Cardiac fibroblast (primary cell): ENCODE measurements at regions not wholly inside any gene's neighbourhood (a gene's known extent, or its start where the extent isn't known, plus 50 kb on each side); places are given as distances from the start of the nearest gene placed in this dataset.

Source experiments
- DNase-seq, 2 donors: peaks; one replicate each; pipeline versions ENCODE4 v3.0.0 to v3.0.0-alpha.2; 2010; ENCODE audit warnings: low read depth in 2 of 2
- H3K4me3 ChIP-seq, 2 donors: replicated peaks in 1 of 2; 1 replicate in 1 of 2; 2 replicates in 1 of 2; pipeline ENCODE4 v1.5.1; 2011; ENCODE audit warnings: low read depth in 2 of 2, low read length in 2 of 2, mild to moderate bottlenecking in 2 of 2, moderate library complexity in 1 of 2
- TF ChIP-seq, protein P1 (sequence below): IDR thresholded peaks from one replicate; pipeline ENCODE4 v1.5.1; 2011; ENCODE audit warnings: low read depth, mild to moderate bottlenecking, low read length, inconsistent platforms

DNA sequence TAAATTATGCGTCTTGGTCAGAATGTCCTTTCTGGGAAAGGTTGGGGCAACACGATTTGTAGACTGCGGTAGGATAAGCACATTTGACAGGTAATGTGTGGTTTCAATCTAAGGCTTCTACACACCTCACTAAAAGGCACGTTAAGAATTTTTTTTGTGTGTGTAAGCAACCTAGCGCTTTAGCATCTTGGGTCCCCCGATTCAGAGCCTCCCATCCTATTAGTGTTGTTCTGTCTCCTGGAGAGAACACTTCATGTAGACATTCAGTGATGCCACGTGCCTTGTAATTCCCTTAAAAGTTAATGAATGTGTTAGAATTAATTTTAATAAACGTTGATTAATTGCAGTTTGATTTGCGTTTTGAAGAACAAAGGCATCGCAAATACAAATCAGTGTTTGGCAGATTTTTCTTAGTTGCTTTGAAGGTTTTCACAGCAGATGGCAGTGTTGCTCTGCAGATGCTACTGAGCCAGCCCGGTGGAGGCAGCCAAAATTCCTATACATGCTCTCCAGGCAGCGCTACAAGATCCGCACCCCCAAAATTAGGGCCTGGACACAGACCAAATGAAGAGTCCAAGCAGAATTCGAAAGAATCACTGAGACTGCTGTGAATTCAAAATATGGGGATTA, 63.5 kb downstream of the OTOL1 start:
- TF ChIP-seq, protein P1, sequence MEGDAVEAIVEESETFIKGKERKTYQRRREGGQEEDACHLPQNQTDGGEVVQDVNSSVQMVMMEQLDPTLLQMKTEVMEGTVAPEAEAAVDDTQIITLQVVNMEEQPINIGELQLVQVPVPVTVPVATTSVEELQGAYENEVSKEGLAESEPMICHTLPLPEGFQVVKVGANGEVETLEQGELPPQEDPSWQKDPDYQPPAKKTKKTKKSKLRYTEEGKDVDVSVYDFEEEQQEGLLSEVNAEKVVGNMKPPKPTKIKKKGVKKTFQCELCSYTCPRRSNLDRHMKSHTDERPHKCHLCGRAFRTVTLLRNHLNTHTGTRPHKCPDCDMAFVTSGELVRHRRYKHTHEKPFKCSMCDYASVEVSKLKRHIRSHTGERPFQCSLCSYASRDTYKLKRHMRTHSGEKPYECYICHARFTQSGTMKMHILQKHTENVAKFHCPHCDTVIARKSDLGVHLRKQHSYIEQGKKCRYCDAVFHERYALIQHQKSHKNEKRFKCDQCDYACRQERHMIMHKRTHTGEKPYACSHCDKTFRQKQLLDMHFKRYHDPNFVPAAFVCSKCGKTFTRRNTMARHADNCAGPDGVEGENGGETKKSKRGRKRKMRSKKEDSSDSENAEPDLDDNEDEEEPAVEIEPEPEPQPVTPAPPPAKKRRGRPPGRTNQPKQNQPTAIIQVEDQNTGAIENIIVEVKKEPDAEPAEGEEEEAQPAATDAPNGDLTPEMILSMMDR, result peak; percentile 67
- no peak overlapping the region for H3K4me3 ChIP-seq
- peak; percentile 48 to 74 for DNase-seq

DNA sequence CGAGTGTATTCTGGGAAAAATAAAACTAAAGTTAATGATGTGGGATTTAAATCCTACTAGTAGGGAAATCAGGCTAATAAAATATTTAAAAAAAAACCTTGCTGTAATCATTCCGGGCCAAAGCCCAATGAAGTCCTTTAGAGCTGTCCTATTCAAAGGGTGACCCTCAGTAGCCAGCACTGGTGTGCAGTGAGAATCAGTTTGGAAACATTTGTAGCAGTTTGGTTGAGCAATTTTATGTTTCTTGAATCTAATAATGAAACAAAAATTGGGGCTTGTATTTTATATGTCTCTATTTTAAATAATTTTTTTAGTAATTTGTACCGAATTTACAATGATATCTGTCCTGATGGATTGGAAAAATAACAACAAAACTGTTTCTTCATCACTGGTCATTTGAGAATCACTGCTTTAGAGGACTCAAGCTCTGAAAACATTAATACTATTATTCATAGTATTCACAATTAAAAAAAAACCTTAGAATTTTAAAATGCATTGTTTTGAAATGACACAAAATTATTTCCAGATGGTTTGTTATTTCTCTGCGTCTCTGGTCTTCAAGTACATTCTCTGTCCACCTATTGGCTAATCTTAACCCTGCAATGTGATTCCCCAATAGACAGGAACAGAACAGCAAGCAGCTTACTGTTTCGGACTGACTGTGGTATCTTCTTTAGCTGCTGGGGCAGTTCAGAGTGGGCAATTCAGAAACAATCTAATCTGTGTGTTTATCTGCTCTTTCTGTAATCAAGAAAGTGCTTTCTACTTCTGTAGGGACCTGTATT, 71.2 kb downstream of the OTOL1 start:
- DNase-seq, result peak in 1 of 2 donors; percentile 64
- TF ChIP-seq, protein P1, result no peak
- no peak overlapping the region for H3K4me3 ChIP-seq

DNA sequence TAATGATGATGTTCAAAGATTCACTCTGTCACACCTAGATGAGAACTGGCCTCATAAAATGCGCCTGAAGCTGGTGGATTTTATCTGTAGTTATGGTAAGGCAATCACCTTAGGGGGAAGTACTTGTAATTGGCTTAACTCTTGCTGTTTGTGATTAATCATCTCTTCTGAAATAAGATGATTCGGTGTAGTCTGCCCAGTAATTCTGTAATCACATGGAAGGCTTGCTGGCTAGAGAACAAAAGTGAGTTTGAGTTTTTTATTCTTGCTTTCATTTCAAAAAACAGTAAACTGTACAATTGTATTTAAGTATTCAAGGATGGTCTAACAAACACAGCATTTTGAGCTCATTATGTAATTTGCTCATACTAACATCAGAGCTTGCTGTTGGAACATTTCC, 72.1 kb downstream of the OTOL1 start:
- no peak overlapping the region for H3K4me3 ChIP-seq
- TF ChIP-seq, protein P1, result no peak
- no peak for DNase-seq

DNA sequence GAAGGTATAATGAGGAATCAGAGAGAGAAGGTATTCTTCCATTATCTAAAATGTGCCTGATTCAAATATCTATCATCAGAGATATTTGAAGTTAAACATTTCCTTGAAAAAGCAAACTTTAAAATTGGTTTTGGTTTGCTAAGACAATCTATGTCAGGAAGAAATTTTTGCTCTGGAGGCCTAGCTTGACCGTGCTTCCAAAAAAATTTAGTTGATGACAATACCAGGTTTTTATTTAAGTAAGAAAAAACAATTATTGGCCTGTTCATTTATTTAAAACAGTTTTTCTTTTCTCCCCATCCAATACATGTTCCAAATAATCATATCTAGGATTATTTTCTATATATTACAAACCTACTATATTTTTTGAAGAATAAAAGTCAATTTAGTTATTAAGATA, 75.3 kb downstream of the OTOL1 start:
- DNase-seq, result no peak
- TF ChIP-seq, protein P1, result no peak
- no peak overlapping the region for H3K4me3 ChIP-seq

DNA sequence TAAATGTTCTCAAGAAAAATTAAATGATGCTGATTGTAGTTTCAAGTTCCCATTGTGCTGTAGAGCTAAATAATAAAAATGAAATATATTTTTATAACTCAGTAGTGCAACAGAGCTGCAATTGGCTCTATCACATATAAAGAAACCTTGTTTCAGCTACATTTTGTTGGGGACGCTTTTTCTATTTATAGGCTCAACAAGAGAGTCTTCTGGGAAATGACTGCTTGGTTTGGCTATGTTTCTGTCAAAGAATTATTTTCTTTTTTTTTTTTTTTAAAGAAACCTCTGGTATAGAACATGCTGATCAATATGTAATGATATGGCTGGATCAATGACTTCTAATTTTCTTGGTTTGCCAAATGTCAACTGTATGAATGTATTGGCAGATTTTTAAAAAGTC, 76.5 kb downstream of the OTOL1 start:
- TF ChIP-seq, protein P1, result no peak
- no peak for DNase-seq
- H3K4me3 ChIP-seq, result no peak overlapping the region

DNA sequence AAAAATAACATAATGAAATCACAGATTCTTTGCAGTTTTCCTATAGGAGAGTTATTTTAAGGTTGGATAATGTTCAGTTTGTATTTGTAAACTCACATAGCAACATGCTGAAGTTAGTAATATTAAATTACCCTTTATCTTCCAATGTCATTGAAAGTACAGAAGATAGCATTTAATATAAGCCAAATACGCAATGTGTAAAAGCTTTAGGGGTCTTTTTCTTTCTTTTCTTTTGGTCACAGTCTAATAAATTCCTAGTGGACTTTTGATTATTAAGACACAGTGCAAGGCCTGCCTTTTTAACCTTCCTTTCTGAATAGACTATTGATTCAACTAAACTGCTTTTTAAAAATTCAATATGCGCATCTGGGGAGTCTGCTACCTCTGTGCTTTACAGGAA, 79.3 kb downstream of the OTOL1 start:
- no peak for DNase-seq
- TF ChIP-seq, protein P1, result no peak
- H3K4me3 ChIP-seq, result no peak overlapping the region
